HepG2 (cell line): ENCODE measurements at regions not wholly inside any gene's neighbourhood (a gene's known extent, or its start where the extent isn't known, plus 50 kb on each side); places are given as distances from the start of the nearest gene placed in this dataset.

Source experiments
- ATAC-seq: fragments of 200-7000 bp; cut with Tn5 transposase; 3 replicates; pipeline ENCODE4 v1.9.1; 2020; ENCODE audit warnings: mild to moderate bottlenecking, moderate library complexity
- BruUV-seq: library from RNA; stranded (reverse); fragments of 400-500 nt; replicated peaks from 2 replicates; lab custom pipeline; 2021; lab: Mats Ljungman, UMichigan
- CTCF ChIA-PET: fragments of 300-600 bp; formaldehyde crosslinking; extraction: SDS; loops from one replicate; lab custom pipeline; 2021; ENCODE audit warnings: low total read pairs, inconsistent platforms, low intra/inter-chr PET ratio; lab: Yijun Ruan, JAX
- POLR2A ChIA-PET: fragments of 350-600 bp; sonication (Branson Sonifier 250); formaldehyde crosslinking; loops from one replicate; lab custom pipeline; 2020; ENCODE audit warnings: antibody characterized with exemption, inconsistent platforms; lab: Yijun Ruan, JAX
- DNase-seq: peaks from one replicate; pipeline ENCODE4 v3.0.0-alpha.2; 2015; ENCODE audit warnings: low spot score
- FAIRE-seq: peaks from 3 replicates; lab custom pipeline; 2011; peaks lifted over from hg19 to GRCh38; lab: Jason Lieb, UNC
- H2AFZ ChIP-seq: one replicate; pipeline ENCODE4 v1.6.1; 2011; ENCODE audit warnings: low read length, inconsistent platforms
- H3K27ac ChIP-seq: fragments of 300-600 bp; 3 replicates; pipeline ENCODE4 v1.8.0; 2011; ENCODE audit warnings: mixed run types, mild to moderate bottlenecking, mixed read lengths, low read length, inconsistent platforms; ENCODE audit not compliant: insufficient read depth; ENCODE audit errors: extremely low read length
- H3K27me3 ChIP-seq, 2 experiments: fragments of 200-600 bp in 1 of 2; 2 replicates in 1 of 2; 3 replicates in 1 of 2; pipeline versions ENCODE4 v1.6.0 to v1.8.0; 2011; ENCODE audit warnings: low read length in 2 of 2, mild to moderate bottlenecking in 2 of 2, moderate library complexity in 2 of 2, inconsistent platforms in 1 of 2; ENCODE audit not compliant: insufficient read depth in 2 of 2, control insufficient read depth in 1 of 2
- H3K36me3 ChIP-seq, 2 experiments: fragments of 200-600 bp in 1 of 2; replicated peaks in 1 of 2; 2 replicates in 1 of 2; 3 replicates in 1 of 2; pipeline versions ENCODE4 v1.5.1 to v1.8.0; 2011; ENCODE audit warnings: low read length in 2 of 2, inconsistent platforms in 1 of 2; ENCODE audit not compliant: insufficient read depth in 2 of 2, control insufficient read depth in 1 of 2
- H3K4me1 ChIP-seq: 2 replicates; pipeline ENCODE4 v1.5.1; 2012; ENCODE audit warnings: low read length, inconsistent platforms; ENCODE audit not compliant: insufficient read depth
- H3K4me2 ChIP-seq: 2 replicates; pipeline ENCODE4 v1.6.0; 2011; ENCODE audit warnings: low read depth, low read length, inconsistent platforms
- H3K4me3 ChIP-seq, 3 experiments: fragments of 200-600 bp in 1 of 3; sonication (generic), shearing (Covaris generic) in 1 of 3; replicated peaks in 1 of 3; 2 replicates each; pipeline ENCODE4 v1.5.1; 2011 to 2016; ENCODE audit warnings: low read length in 3 of 3, inconsistent platforms in 2 of 3, low read depth in 2 of 3, mild to moderate bottlenecking in 2 of 3, control low read depth in 1 of 3, mixed read lengths in 1 of 3; ENCODE audit not compliant: insufficient read depth in 1 of 3
- H3K79me2 ChIP-seq: one replicate; pipeline ENCODE4 v1.6.1; 2011; ENCODE audit warnings: low read length, inconsistent platforms; ENCODE audit not compliant: insufficient read depth
- H3K9ac ChIP-seq: 2 replicates; pipeline ENCODE4 v1.6.0; 2011; ENCODE audit warnings: mild to moderate bottlenecking, low read depth, low read length, inconsistent platforms; ENCODE audit not compliant: insufficient read depth
- H3K9me3 ChIP-seq: 2 replicates; pipeline ENCODE4 v1.5.1; 2012; ENCODE audit warnings: mild to moderate bottlenecking, low read length
- H4K20me1 ChIP-seq: 2 replicates; pipeline ENCODE4 v1.6.0; 2011; ENCODE audit warnings: inconsistent platforms, mild to moderate bottlenecking, low read length, moderate library complexity; ENCODE audit not compliant: insufficient read depth
- HOXD1 ChIP-seq: sonication (generic); formaldehyde crosslinking; IDR thresholded peaks from 2 replicates; pipeline ENCODE4 v1.5.0; 2020; ENCODE audit warnings: missing genetic modification reagents
- MEIS1 ChIP-seq: sonication (generic); formaldehyde crosslinking; IDR thresholded peaks from 2 replicates; pipeline ENCODE4 v1.9.0; 2021; ENCODE audit warnings: mild to moderate bottlenecking, missing genetic modification reagents, moderate library complexity, borderline replicate concordance
- MLLT10 ChIP-seq: sonication (generic); formaldehyde crosslinking; IDR thresholded peaks from 2 replicates; pipeline ENCODE4 v1.4.0; 2020; ENCODE audit warnings: missing genetic modification reagents
- NFIC ChIP-seq: IDR thresholded peaks from 2 replicates; pipeline ENCODE4 v1.6.1; 2012; ENCODE audit warnings: mild to moderate bottlenecking, low read length, inconsistent platforms
- RNF2 ChIP-seq: fragments of 450-650 bp; conservative IDR thresholded peaks from 2 replicates; pipeline ENCODE4 v1.6.1; 2016; ENCODE audit warnings: low read depth
- ZFP62 ChIP-seq: sonication (generic); formaldehyde crosslinking; IDR thresholded peaks from 2 replicates; pipeline ENCODE4 v1.4.0; 2020; ENCODE audit warnings: missing genetic modification reagents
- ZNF17 ChIP-seq: sonication (generic); formaldehyde crosslinking; IDR thresholded peaks from 2 replicates; pipeline ENCODE4 v1.5.0; 2020; ENCODE audit warnings: mild to moderate bottlenecking, missing genetic modification reagents
- ZNF652 ChIP-seq: IDR thresholded peaks from 2 replicates; pipeline ENCODE4 v1.6.1; 2016; ENCODE audit warnings: low read depth, borderline replicate concordance
- WGBS: methylation state at CpG from one replicate; pipeline ENCODE4 v1.1.6; 2017; ENCODE audit warnings: low lambda C conversion rate; 5-methylcytosine and 5-hydroxymethylcytosine counted together
- in situ Hi-C: cut with HindIII; loops from 2 replicates; pipeline ENCODE4 v1.10.0; 2017; ENCODE audit warnings: low pct_unique_long_range_greater_than_20kb; ENCODE audit not compliant: extremely low pct_ligation_motif_present
- intact Hi-C: fragments of 100-400 bp; cut with micrococcal nuclease; formaldehyde crosslinking; loops from one replicate; pipeline ENCODE4 v1.10.0; 2022; ENCODE audit not compliant: unreplicated experiment
- TF ChIP-seq, protein P1 (sequence below): sonication (generic); formaldehyde crosslinking; IDR thresholded peaks from 2 replicates; pipeline ENCODE4 v1.4.0; 2020; ENCODE audit warnings: missing genetic modification reagents
- TF ChIP-seq, protein P2 (sequence below): sonication (generic); formaldehyde crosslinking; IDR thresholded peaks from 2 replicates; pipeline ENCODE4 v1.4.0; 2020; ENCODE audit warnings: mild to moderate bottlenecking, missing genetic modification reagents
- TF ChIP-seq, protein P3 (sequence below): IDR thresholded peaks from 2 replicates; pipeline ENCODE4 v1.6.1; 2016; ENCODE audit warnings: missing genetic modification reagents, missing compliant biosample characterization
- TF ChIP-seq, protein P4 (sequence below): IDR thresholded peaks from 2 replicates; pipeline ENCODE4 v1.4.0; 2020; ENCODE audit warnings: mild to moderate bottlenecking, missing genetic modification reagents
- TF ChIP-seq, protein P5 (sequence below): sonication (generic); formaldehyde crosslinking; IDR thresholded peaks from 2 replicates; pipeline ENCODE4 v1.4.0; 2020; ENCODE audit warnings: missing genetic modification reagents
- TF ChIP-seq, protein P6 (sequence below): fragments of 450-650 bp; IDR thresholded peaks from 2 replicates; pipeline ENCODE4 v1.6.1; 2017

DNA sequence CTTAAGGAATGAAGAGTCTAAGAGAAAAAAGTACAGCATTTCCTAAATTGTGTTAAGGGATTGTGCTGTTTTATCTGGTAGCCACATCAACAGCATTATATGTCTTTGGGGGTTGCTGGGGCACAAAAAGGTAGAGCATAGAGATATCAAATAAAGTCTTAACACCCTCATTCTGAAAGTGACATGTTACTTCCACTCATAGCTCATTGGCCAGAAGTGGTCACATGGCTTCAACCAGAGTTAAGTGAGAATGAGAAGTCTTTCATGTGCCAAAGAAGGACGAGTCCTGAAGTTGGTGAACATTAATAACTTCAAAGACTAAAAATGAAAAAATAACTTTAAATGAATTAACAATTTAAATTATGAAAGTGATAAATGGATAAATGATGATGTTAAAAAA, 175.7 kb upstream of the ZEB2 start:
- Histone ChIP-seq H2AFZ (no peak overlapping the region), H3K4me1 (no peaks in the 10 kb centered on the region), H3K4me2 (no peak overlapping the region), H3K79me2 (no peaks in the 10 kb centered on the region), H3K9me3 (peaks cover 11% of the 10 kb centered on the region; the same call in 1 of the 2 replicates), H3K27me3 (no peaks in the 10 kb centered on the region; a peak in 1 of 5 replicates), H3K27ac (no peak overlapping the region), H3K36me3 (no peaks in the 10 kb centered on the region), H3K9ac (no peak overlapping the region), H3K4me3 (no peak overlapping the region), H4K20me1 (no peaks in the 10 kb centered on the region)
- intact Hi-C loops (no loop called here), in situ Hi-C loops (no loop called here)
- CTCF ChIA-PET: no interaction called here
- WGBS: 0% methylated on average over 1 of the region's 1 CpG
- DNase-seq (no peak), FAIRE-seq (no peak), ATAC-seq (no peak)
- no TSS peak for BruUV-seq
- POLR2A ChIA-PET: no interaction called here
- TF ChIP-seq ZNF17 (CRISPR knock-in tag) (no peak), ZNF652 (CRISPR knock-in tag) (no peak), ZFP62 (CRISPR knock-in tag) (no peak), MEIS1 (CRISPR knock-in tag) (no peak), RNF2 (no peak), NFIC (no peak), MLLT10 (no peak), HOXD1 (CRISPR knock-in tag) (no peak)
- TF ChIP-seq, protein P1, sequence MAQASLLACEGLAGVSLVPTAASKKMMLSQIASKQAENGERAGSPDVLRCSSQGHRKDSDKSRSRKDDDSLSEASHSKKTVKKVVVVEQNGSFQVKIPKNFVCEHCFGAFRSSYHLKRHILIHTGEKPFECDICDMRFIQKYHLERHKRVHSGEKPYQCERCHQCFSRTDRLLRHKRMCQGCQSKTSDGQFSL (CRISPR knock-in tag): no peak
- TF ChIP-seq, protein P2, sequence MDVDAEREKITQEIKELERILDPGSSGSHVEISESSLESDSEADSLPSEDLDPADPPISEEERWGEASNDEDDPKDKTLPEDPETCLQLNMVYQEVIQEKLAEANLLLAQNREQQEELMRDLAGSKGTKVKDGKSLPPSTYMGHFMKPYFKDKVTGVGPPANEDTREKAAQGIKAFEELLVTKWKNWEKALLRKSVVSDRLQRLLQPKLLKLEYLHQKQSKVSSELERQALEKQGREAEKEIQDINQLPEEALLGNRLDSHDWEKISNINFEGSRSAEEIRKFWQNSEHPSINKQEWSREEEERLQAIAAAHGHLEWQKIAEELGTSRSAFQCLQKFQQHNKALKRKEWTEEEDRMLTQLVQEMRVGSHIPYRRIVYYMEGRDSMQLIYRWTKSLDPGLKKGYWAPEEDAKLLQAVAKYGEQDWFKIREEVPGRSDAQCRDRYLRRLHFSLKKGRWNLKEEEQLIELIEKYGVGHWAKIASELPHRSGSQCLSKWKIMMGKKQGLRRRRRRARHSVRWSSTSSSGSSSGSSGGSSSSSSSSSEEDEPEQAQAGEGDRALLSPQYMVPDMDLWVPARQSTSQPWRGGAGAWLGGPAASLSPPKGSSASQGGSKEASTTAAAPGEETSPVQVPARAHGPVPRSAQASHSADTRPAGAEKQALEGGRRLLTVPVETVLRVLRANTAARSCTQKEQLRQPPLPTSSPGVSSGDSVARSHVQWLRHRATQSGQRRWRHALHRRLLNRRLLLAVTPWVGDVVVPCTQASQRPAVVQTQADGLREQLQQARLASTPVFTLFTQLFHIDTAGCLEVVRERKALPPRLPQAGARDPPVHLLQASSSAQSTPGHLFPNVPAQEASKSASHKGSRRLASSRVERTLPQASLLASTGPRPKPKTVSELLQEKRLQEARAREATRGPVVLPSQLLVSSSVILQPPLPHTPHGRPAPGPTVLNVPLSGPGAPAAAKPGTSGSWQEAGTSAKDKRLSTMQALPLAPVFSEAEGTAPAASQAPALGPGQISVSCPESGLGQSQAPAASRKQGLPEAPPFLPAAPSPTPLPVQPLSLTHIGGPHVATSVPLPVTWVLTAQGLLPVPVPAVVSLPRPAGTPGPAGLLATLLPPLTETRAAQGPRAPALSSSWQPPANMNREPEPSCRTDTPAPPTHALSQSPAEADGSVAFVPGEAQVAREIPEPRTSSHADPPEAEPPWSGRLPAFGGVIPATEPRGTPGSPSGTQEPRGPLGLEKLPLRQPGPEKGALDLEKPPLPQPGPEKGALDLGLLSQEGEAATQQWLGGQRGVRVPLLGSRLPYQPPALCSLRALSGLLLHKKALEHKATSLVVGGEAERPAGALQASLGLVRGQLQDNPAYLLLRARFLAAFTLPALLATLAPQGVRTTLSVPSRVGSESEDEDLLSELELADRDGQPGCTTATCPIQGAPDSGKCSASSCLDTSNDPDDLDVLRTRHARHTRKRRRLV: no peak
- TF ChIP-seq, protein P3, sequence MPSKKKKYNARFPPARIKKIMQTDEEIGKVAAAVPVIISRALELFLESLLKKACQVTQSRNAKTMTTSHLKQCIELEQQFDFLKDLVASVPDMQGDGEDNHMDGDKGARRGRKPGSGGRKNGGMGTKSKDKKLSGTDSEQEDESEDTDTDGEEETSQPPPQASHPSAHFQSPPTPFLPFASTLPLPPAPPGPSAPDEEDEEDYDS (CRISPR knock-in tag): no peak
- TF ChIP-seq, protein P4, sequence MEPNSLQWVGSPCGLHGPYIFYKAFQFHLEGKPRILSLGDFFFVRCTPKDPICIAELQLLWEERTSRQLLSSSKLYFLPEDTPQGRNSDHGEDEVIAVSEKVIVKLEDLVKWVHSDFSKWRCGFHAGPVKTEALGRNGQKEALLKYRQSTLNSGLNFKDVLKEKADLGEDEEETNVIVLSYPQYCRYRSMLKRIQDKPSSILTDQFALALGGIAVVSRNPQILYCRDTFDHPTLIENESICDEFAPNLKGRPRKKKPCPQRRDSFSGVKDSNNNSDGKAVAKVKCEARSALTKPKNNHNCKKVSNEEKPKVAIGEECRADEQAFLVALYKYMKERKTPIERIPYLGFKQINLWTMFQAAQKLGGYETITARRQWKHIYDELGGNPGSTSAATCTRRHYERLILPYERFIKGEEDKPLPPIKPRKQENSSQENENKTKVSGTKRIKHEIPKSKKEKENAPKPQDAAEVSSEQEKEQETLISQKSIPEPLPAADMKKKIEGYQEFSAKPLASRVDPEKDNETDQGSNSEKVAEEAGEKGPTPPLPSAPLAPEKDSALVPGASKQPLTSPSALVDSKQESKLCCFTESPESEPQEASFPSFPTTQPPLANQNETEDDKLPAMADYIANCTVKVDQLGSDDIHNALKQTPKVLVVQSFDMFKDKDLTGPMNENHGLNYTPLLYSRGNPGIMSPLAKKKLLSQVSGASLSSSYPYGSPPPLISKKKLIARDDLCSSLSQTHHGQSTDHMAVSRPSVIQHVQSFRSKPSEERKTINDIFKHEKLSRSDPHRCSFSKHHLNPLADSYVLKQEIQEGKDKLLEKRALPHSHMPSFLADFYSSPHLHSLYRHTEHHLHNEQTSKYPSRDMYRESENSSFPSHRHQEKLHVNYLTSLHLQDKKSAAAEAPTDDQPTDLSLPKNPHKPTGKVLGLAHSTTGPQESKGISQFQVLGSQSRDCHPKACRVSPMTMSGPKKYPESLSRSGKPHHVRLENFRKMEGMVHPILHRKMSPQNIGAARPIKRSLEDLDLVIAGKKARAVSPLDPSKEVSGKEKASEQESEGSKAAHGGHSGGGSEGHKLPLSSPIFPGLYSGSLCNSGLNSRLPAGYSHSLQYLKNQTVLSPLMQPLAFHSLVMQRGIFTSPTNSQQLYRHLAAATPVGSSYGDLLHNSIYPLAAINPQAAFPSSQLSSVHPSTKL (CRISPR knock-in tag): no peak
- TF ChIP-seq, protein P5, sequence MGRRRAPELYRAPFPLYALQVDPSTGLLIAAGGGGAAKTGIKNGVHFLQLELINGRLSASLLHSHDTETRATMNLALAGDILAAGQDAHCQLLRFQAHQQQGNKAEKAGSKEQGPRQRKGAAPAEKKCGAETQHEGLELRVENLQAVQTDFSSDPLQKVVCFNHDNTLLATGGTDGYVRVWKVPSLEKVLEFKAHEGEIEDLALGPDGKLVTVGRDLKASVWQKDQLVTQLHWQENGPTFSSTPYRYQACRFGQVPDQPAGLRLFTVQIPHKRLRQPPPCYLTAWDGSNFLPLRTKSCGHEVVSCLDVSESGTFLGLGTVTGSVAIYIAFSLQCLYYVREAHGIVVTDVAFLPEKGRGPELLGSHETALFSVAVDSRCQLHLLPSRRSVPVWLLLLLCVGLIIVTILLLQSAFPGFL (CRISPR knock-in tag): no peak
- TF ChIP-seq, protein P6, sequence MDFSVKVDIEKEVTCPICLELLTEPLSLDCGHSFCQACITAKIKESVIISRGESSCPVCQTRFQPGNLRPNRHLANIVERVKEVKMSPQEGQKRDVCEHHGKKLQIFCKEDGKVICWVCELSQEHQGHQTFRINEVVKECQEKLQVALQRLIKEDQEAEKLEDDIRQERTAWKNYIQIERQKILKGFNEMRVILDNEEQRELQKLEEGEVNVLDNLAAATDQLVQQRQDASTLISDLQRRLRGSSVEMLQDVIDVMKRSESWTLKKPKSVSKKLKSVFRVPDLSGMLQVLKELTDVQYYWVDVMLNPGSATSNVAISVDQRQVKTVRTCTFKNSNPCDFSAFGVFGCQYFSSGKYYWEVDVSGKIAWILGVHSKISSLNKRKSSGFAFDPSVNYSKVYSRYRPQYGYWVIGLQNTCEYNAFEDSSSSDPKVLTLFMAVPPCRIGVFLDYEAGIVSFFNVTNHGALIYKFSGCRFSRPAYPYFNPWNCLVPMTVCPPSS: no peak
